OCI-LY7 (cell line): ENCODE measurements at regions not wholly inside any gene's neighbourhood (a gene's known extent, or its start where the extent isn't known, plus 50 kb on each side); places are given as distances from the start of the nearest gene placed in this dataset.

Source experiments
- BruUV-seq: library from RNA; stranded (reverse); fragments of 400-500 nt; replicated peaks from 2 replicates; lab custom pipeline; 2021; lab: Mats Ljungman, UMichigan
- CTCF ChIA-PET: fragments of 300-600 bp; sonication (Branson Sonifier 250); formaldehyde crosslinking; loops from one replicate; lab custom pipeline; 2022; ENCODE audit warnings: antibody characterized with exemption; ENCODE audit not compliant: unreplicated experiment; lab: Charles Lee
- POLR2A ChIA-PET: fragments of 300-600 bp; sonication (Branson Sonifier 250); formaldehyde crosslinking; loops from one replicate; lab custom pipeline; 2022; ENCODE audit warnings: antibody characterized with exemption; lab: Charles Lee
- DNase-seq: peaks from one replicate; pipeline ENCODE4 v3.0.0-alpha.2; 2015; ENCODE audit warnings: low spot score
- H2AFZ ChIP-seq: fragments of 200-600 bp; sonication (generic), shearing (Covaris generic); 2 replicates; pipeline ENCODE4 v1.6.1; 2014; ENCODE audit warnings: mild to moderate bottlenecking, antibody characterized with exemption, low read length, moderate library complexity
- H3K27ac ChIP-seq: fragments of 200-600 bp; sonication (generic); 2 replicates; pipeline ENCODE4 v1.5.1; 2014; ENCODE audit warnings: mixed run types, low read depth, mild to moderate bottlenecking, moderate library complexity, low read length, inconsistent platforms; ENCODE audit not compliant: poor library complexity, severe bottlenecking
- H3K36me3 ChIP-seq: fragments of 200-600 bp; sonication (generic); 2 replicates; pipeline ENCODE4 v1.6.1; 2014; ENCODE audit warnings: mild to moderate bottlenecking, antibody characterized with exemption, low read length, moderate library complexity, mixed read lengths; ENCODE audit not compliant: insufficient read depth
- H3K4me1 ChIP-seq: fragments of 200-600 bp; sonication (generic); 2 replicates; pipeline ENCODE4 v1.5.1; 2014; ENCODE audit warnings: mild to moderate bottlenecking, low read length; ENCODE audit not compliant: insufficient read depth, poor library complexity, severe bottlenecking
- H3K4me2 ChIP-seq: fragments of 200-600 bp; sonication (generic); 2 replicates; pipeline ENCODE4 v1.6.1; 2014; ENCODE audit warnings: mild to moderate bottlenecking, low read length
- H3K4me3 ChIP-seq: fragments of 200-600 bp; sonication (generic); 2 replicates; pipeline ENCODE4 v1.5.1; 2014; ENCODE audit warnings: mild to moderate bottlenecking, low read depth, low read length; ENCODE audit not compliant: poor library complexity, severe bottlenecking
- H3K79me2 ChIP-seq: fragments of 200-600 bp; sonication (generic); 2 replicates; pipeline ENCODE4 v1.6.1; 2016; ENCODE audit warnings: low read depth, mild to moderate bottlenecking, low read length, moderate library complexity, mixed read lengths; ENCODE audit not compliant: insufficient read depth
- H3K9me2 ChIP-seq: fragments of 200-600 bp; sonication (generic); 2 replicates; pipeline ENCODE4 v1.6.1; 2016; ENCODE audit warnings: mild to moderate bottlenecking, low read length, mixed read lengths; ENCODE audit not compliant: insufficient read depth
- H3K9me3 ChIP-seq: fragments of 200-600 bp; sonication (generic); 2 replicates; pipeline ENCODE4 v1.6.1; 2014; ENCODE audit warnings: mild to moderate bottlenecking, mixed run types, low read length, mixed read lengths
- H4K20me1 ChIP-seq: fragments of 200-600 bp; sonication (generic); 2 replicates; pipeline ENCODE4 v1.6.1; 2014; ENCODE audit warnings: mild to moderate bottlenecking, antibody characterized with exemption, low read length, moderate library complexity, mixed read lengths; ENCODE audit not compliant: insufficient read depth
- CTCF ChIP-seq: fragments of 200-600 bp; sonication (generic); conservative IDR thresholded peaks from 2 replicates; pipeline ENCODE4 v1.5.1; 2014; ENCODE audit warnings: mild to moderate bottlenecking, antibody characterized with exemption, low read length, moderate library complexity, mixed read lengths
- EZH2phosphoT487 ChIP-seq: fragments of 200-600 bp; sonication (generic); IDR thresholded peaks from 2 replicates; pipeline ENCODE4 v1.6.1; 2018; ENCODE audit warnings: low read depth, borderline replicate concordance, mild to moderate bottlenecking, mixed run types, antibody characterized with exemption, low read length, moderate library complexity, mixed read lengths
- intact Hi-C: fragments of 100-400 bp; cut with micrococcal nuclease; formaldehyde crosslinking; loops from one replicate; pipeline ENCODE4 v1.10.0; 2022; ENCODE audit not compliant: unreplicated experiment

- TF ChIP-seq EZH2phosphoT487 (no peak), CTCF (no peak)
- CTCF ChIA-PET = no interaction called here
- intact Hi-C loops = no loop called here
- Histone ChIP-seq H3K36me3 (no peaks in the 10 kb centered on the region), H3K27ac (no peak overlapping the region), H4K20me1 (no peaks in the 10 kb centered on the region), H3K4me3 (no peak overlapping the region), H3K9me3 (no peaks in the 10 kb centered on the region), H3K9me2 (no peaks in the 10 kb centered on the region), H3K79me2 (no peaks in the 10 kb centered on the region), H2AFZ (no peak overlapping the region), H3K4me2 (no peak overlapping the region), H3K4me1 (no peaks in the 10 kb centered on the region)
- BruUV-seq = no TSS peak
- no peak for DNase-seq
- POLR2A ChIA-PET = no interaction called here
Measured at GRCh38 chr18:70462078-70462439, 173.2 kb downstream of the SOCS6 start.

- DNase-seq = no peak
- Histone ChIP-seq H3K4me2 (no peak overlapping the region), H3K4me3 (no peak overlapping the region), H3K27ac (no peak overlapping the region), H3K9me3 (no peaks in the 10 kb centered on the region), H4K20me1 (no peaks in the 10 kb centered on the region), H3K79me2 (no peaks in the 10 kb centered on the region), H3K9me2 (no peaks in the 10 kb centered on the region), H2AFZ (no peak overlapping the region), H3K4me1 (no peaks in the 10 kb centered on the region), H3K36me3 (no peaks in the 10 kb centered on the region)
- ChIA-PET POLR2A (no interaction called here), CTCF (no interaction called here)
- intact Hi-C loops = no loop called here
- TF ChIP-seq EZH2phosphoT487 (no peak), CTCF (no peak)
- BruUV-seq = no TSS peak
Measured at GRCh38 chr18:70461323-70462077, 172.7 kb downstream of the SOCS6 start.

- Histone ChIP-seq H3K4me3 (no peak overlapping the region), H3K27ac (no peak overlapping the region), H3K4me2 (no peak overlapping the region), H3K9me3 (no peaks in the 10 kb centered on the region), H4K20me1 (no peaks in the 10 kb centered on the region), H3K9me2 (no peaks in the 10 kb centered on the region), H2AFZ (no peak overlapping the region), H3K4me1 (no peaks in the 10 kb centered on the region), H3K79me2 (no peaks in the 10 kb centered on the region), H3K36me3 (no peaks in the 10 kb centered on the region)
- POLR2A ChIA-PET = no interaction called here
- TF ChIP-seq EZH2phosphoT487 (no peak), CTCF (no peak)
- no TSS peak for BruUV-seq
- CTCF ChIA-PET = no interaction called here
- intact Hi-C loops = no loop called here
- DNase-seq = no peak
Measured at GRCh38 chr18:70459731-70460130, 170.9 kb downstream of the SOCS6 start.
